ENCODE measurements at regions not wholly inside any gene's neighbourhood (a gene's known extent, or its start where the extent isn't known, plus 50 kb on each side); places are given as distances from the start of the nearest gene placed in this dataset.

DNA sequence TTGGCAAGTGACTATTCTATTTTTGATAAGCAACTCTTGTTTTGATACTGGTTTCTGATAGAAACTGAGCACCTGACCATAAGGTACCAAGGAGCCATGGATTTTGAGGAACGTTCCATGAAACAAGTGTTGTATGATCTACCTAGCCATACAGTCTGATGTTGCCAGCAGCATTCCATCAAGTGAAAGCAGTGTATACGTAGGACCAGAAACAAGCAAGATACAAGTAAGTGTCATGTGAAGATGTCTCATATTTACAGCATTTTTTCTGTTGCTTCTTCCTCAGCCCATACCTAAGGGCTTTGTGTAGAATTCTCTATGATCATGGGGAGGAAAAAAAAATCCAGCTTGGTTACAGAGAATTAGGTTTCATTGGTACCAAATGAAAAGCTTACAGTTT lies 55.6 kb upstream of the RABGAP1L start:
- TF ChIP-seq, protein P1, sequence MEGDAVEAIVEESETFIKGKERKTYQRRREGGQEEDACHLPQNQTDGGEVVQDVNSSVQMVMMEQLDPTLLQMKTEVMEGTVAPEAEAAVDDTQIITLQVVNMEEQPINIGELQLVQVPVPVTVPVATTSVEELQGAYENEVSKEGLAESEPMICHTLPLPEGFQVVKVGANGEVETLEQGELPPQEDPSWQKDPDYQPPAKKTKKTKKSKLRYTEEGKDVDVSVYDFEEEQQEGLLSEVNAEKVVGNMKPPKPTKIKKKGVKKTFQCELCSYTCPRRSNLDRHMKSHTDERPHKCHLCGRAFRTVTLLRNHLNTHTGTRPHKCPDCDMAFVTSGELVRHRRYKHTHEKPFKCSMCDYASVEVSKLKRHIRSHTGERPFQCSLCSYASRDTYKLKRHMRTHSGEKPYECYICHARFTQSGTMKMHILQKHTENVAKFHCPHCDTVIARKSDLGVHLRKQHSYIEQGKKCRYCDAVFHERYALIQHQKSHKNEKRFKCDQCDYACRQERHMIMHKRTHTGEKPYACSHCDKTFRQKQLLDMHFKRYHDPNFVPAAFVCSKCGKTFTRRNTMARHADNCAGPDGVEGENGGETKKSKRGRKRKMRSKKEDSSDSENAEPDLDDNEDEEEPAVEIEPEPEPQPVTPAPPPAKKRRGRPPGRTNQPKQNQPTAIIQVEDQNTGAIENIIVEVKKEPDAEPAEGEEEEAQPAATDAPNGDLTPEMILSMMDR (IDR thresholded peaks at IDR 0.05): no peak
- no peak for TF ChIP-seq POLR2A (IDR thresholded peaks at IDR 0.05)

Data from right lobe of liver (tissue), 4 donors.